ENCODE measurements at regions not wholly inside any gene's neighbourhood (a gene's known extent, or its start where the extent isn't known, plus 50 kb on each side); places are given as distances from the start of the nearest gene placed in this dataset.

- no peak overlapping the region for H3K4me3 ChIP-seq
- TF ChIP-seq CTCF (IDR thresholded peaks at IDR 0.05), result no peak
- TF ChIP-seq POLR2A (IDR thresholded peaks at IDR 0.05), result no peak
- no peak for TF ChIP-seq EP300 (IDR thresholded peaks at IDR 0.05)
- no peaks in the 10 kb centered on the region for H3K36me3 ChIP-seq
- 67 to 81% (median 75%) methylated on average over 2 of the region's 2 CpGs for WGBS, 3 donors
- no peaks in the 10 kb centered on the region for H3K27me3 ChIP-seq
- H3K27ac ChIP-seq, result no peak overlapping the region
- H3K9me3 ChIP-seq, result no peaks in the 10 kb centered on the region
- intact Hi-C loops (cut with DNase I), result no loop called here
- H3K4me1 ChIP-seq (ENCODE audit: insufficient read depth), result no peaks in the 10 kb centered on the region
- DNase-seq, result no peak
These were observed 458.0 kb upstream of the NWD2 start for GRCh38 chr4:36786519-36786918.

GRCh38 chr4:36794716-36795115 is 449.8 kb upstream of the NWD2 start:
- Histone ChIP-seq H3K9me3 (no peaks in the 10 kb centered on the region), H3K36me3 (no peaks in the 10 kb centered on the region), H3K4me3 (no peak overlapping the region), H3K27me3 (no peaks in the 10 kb centered on the region), H3K27ac (no peak overlapping the region), H3K4me1 (ENCODE audit: insufficient read depth) (no peaks in the 10 kb centered on the region)
- no peak for TF ChIP-seq POLR2A (IDR thresholded peaks at IDR 0.05)
- TF ChIP-seq EP300 (IDR thresholded peaks at IDR 0.05), result no peak
- no peak for TF ChIP-seq CTCF (IDR thresholded peaks at IDR 0.05)
- intact Hi-C loops (cut with DNase I), result no loop called here
- no peak for DNase-seq
- 46 to 67% (median 52%) methylated on average over 1 of the region's 1 CpG for WGBS, 3 donors

- H3K9me3 ChIP-seq, result no peaks in the 10 kb centered on the region
These were observed 432.4 kb upstream of the NWD2 start for GRCh38 chr4:36812149-36812548.

DNA sequence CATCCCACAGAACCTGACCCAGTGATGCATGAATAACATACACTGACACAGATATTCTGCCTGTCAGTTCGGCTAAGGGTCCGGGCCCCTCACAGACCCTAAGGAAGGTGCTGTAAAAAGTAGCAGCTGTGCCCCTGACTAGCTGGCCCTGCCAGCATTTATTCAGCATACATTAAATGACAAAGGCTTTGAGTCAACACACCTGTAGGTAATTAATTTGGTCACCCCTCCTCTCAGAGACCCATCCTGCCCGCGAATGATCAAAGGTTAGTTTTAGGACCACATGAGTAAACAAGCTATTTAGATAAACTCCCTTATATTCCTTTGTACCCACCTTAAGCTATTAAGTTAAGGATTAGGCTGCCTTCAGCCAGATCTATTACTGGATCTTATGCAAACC is 429.0 kb upstream of the NWD2 start:
- intact Hi-C loops (cut with DNase I), result no loop called here
- Histone ChIP-seq H3K9me3 (no peaks in the 10 kb centered on the region), H3K4me1 (ENCODE audit: insufficient read depth) (no peaks in the 10 kb centered on the region), H3K36me3 (no peaks in the 10 kb centered on the region), H3K4me3 (no peak overlapping the region), H3K27me3 (no peaks in the 10 kb centered on the region), H3K27ac (no peak overlapping the region)
- DNase-seq, result no peak
- TF ChIP-seq CTCF (IDR thresholded peaks at IDR 0.05) (no peak), POLR2A (IDR thresholded peaks at IDR 0.05) (no peak), EP300 (IDR thresholded peaks at IDR 0.05) (no peak)
- 75 to 76% (median 76%) methylated on average over 4 of the region's 4 CpGs for WGBS, 3 donors

More at GRCh38 chr4:36812149-36812548, 432.4 kb upstream of the NWD2 start:
- TF ChIP-seq POLR2A (IDR thresholded peaks at IDR 0.05), result no peak
- no peak for TF ChIP-seq CTCF (IDR thresholded peaks at IDR 0.05)
- TF ChIP-seq EP300 (IDR thresholded peaks at IDR 0.05), result no peak
- H3K36me3 ChIP-seq, result no peaks in the 10 kb centered on the region
- intact Hi-C loops (cut with DNase I), result no loop called here
- no peaks in the 10 kb centered on the region for H3K4me1 ChIP-seq (ENCODE audit: insufficient read depth)
- no peak for DNase-seq
- no peak overlapping the region for H3K4me3 ChIP-seq
- no peak overlapping the region for H3K27ac ChIP-seq
- H3K27me3 ChIP-seq, result no peaks in the 10 kb centered on the region

Measured in ovary (tissue), 7 donors.